ENCODE measurements at regions not wholly inside any gene's neighbourhood (a gene's known extent, or its start where the extent isn't known, plus 50 kb on each side); places are given as distances from the start of the nearest gene placed in this dataset.

- H3K4me2 ChIP-seq (replicated peaks; ENCODE audit: extremely low read depth, low read length, poor library complexity, severe bottlenecking), result no peak overlapping the region
- H3K9me3 ChIP-seq (replicated peaks in 1 of 2; ENCODE audit: control insufficient read depth in 1 of 2, insufficient read depth in 1 of 2, low read length in 2 of 2), result no peaks in the 10 kb centered on the region
- H3K9me3 Mint-ChIP-seq, result peaks cover 0 to 2% (median 1%) of the 10 kb centered on the region in 7 donors
- H3K27me3 ChIP-seq (ENCODE audit: control insufficient read depth in 2 of 2, insufficient read depth in 2 of 2, low read length in 2 of 2), result no peaks in the 10 kb centered on the region
- no peak for DNase-seq
- no peak for TF ChIP-seq CTCF (IDR thresholded peaks at IDR 0.05)
- no peak overlapping the region for H3K27ac ChIP-seq (ENCODE audit: low read depth in 1 of 2, low read length in 2 of 2)
- no peaks in the 10 kb centered on the region for H3K36me3 Mint-ChIP-seq
- WGBS (ENCODE audit: insufficient coverage), result no CpG with 5 or more reads among the region's 2 CpGs
- no peak overlapping the region for H3K4me3 ChIP-seq (replicated peaks in 1 of 3; ENCODE audit: low read depth in 2 of 3, low read length in 3 of 3)
- H4K20me1 ChIP-seq (ENCODE audit: insufficient read depth, low read length), result no peaks in the 10 kb centered on the region
- intact Hi-C loops (cut with micrococcal nuclease), result no loop called here
- H3K36me3 ChIP-seq (replicated peaks in 1 of 2; ENCODE audit: control insufficient read depth in 1 of 2, insufficient read depth in 2 of 2, low read length in 2 of 2), result no peaks in the 10 kb centered on the region
- H2AFZ ChIP-seq (ENCODE audit: insufficient read depth, low read depth, low read length, poor library complexity, severe bottlenecking), result no peak overlapping the region
- no peaks in the 10 kb centered on the region for H3K79me2 ChIP-seq (ENCODE audit: insufficient read depth, low read length)
- no peak overlapping the region for H3K9ac ChIP-seq (ENCODE audit: insufficient read depth, low read length, poor library complexity, severe bottlenecking)
- H3K27ac Mint-ChIP-seq, result no peak overlapping the region
- H3K4me1 ChIP-seq (ENCODE audit: control insufficient read depth in 1 of 2, insufficient read depth in 2 of 2, low read length in 2 of 2), result no peaks in the 10 kb centered on the region
- no peak overlapping the region for H3K4me3 Mint-ChIP-seq
- no peaks in the 10 kb centered on the region for H3K27me3 Mint-ChIP-seq (ENCODE audit: low read depth in 3 of 3)
- no peaks in the 10 kb centered on the region for H3K4me1 Mint-ChIP-seq
Observed at GRCh38 chr17:53574038-53574437, 248.7 kb upstream of the KIF2B start.

- DNase-seq, result no peak
- H3K27ac ChIP-seq (ENCODE audit: low read depth in 1 of 2, low read length in 2 of 2), result no peak overlapping the region
- H3K9me3 ChIP-seq (replicated peaks in 1 of 2; ENCODE audit: control insufficient read depth in 1 of 2, insufficient read depth in 1 of 2, low read length in 2 of 2), result no peaks in the 10 kb centered on the region
- Mint-ChIP-seq H3K36me3 (no peaks in the 10 kb centered on the region), H3K9me3 (peaks cover 0 to 4% (median 1%) of the 10 kb centered on the region in 7 donors), H3K4me1 (no peaks in the 10 kb centered on the region), H3K4me3 (no peak overlapping the region), H3K27ac (no peak overlapping the region), H3K27me3 (ENCODE audit: low read depth in 3 of 3) (no peaks in the 10 kb centered on the region)
- H3K4me2 ChIP-seq (replicated peaks; ENCODE audit: extremely low read depth, low read length, poor library complexity, severe bottlenecking), result no peak overlapping the region
- H4K20me1 ChIP-seq (ENCODE audit: insufficient read depth, low read length), result no peaks in the 10 kb centered on the region
- H3K9ac ChIP-seq (ENCODE audit: insufficient read depth, low read length, poor library complexity, severe bottlenecking), result no peak overlapping the region
- WGBS (ENCODE audit: insufficient coverage), result no CpG with 5 or more reads among the region's 2 CpGs
- TF ChIP-seq CTCF (IDR thresholded peaks at IDR 0.05), result no peak
- H3K27me3 ChIP-seq (ENCODE audit: control insufficient read depth in 2 of 2, insufficient read depth in 2 of 2, low read length in 2 of 2), result no peaks in the 10 kb centered on the region
- H3K79me2 ChIP-seq (ENCODE audit: insufficient read depth, low read length), result no peaks in the 10 kb centered on the region
- no peaks in the 10 kb centered on the region for H3K36me3 ChIP-seq (replicated peaks in 1 of 2; ENCODE audit: control insufficient read depth in 1 of 2, insufficient read depth in 2 of 2, low read length in 2 of 2)
- no peak overlapping the region for H3K4me3 ChIP-seq (replicated peaks in 1 of 3; ENCODE audit: low read depth in 2 of 3, low read length in 3 of 3)
- no peak overlapping the region for H2AFZ ChIP-seq (ENCODE audit: insufficient read depth, low read depth, low read length, poor library complexity, severe bottlenecking)
- intact Hi-C loops (cut with micrococcal nuclease), result no loop called here
- no peaks in the 10 kb centered on the region for H3K4me1 ChIP-seq (ENCODE audit: control insufficient read depth in 1 of 2, insufficient read depth in 2 of 2, low read length in 2 of 2)
Observed at GRCh38 chr17:53571342-53571741, 251.4 kb upstream of the KIF2B start.
